IPS-18a (cell line): ENCODE measurements at regions not wholly inside any gene's neighbourhood (a gene's known extent, or its start where the extent isn't known, plus 50 kb on each side); places are given as distances from the start of the nearest gene placed in this dataset.

Source experiments
- H3K27ac ChIP-seq: one replicate; pipeline ENCODE4 v1.5.1; 2013; ENCODE audit warnings: low read length
- H3K27me3 ChIP-seq: one replicate; pipeline ENCODE4 v1.6.1; 2013; ENCODE audit warnings: mild to moderate bottlenecking, low read length; ENCODE audit not compliant: control insufficient read depth, insufficient read depth
- H3K36me3 ChIP-seq: one replicate; pipeline ENCODE4 v1.6.1; 2013; ENCODE audit warnings: low read depth, low read length; ENCODE audit not compliant: control insufficient read depth
- H3K4me1 ChIP-seq: one replicate; pipeline ENCODE4 v1.6.1; 2013; ENCODE audit warnings: low read depth, low read length; ENCODE audit not compliant: control insufficient read depth
- H3K4me3 ChIP-seq: one replicate; pipeline ENCODE4 v1.5.1; 2013; ENCODE audit warnings: low read length
- H3K9ac ChIP-seq: one replicate; pipeline ENCODE4 v1.6.1; 2013; ENCODE audit warnings: mild to moderate bottlenecking, low read length, moderate library complexity
- H3K9me3 ChIP-seq: one replicate; pipeline ENCODE4 v1.6.1; 2013; ENCODE audit warnings: low read depth, low read length; ENCODE audit not compliant: control insufficient read depth

DNA sequence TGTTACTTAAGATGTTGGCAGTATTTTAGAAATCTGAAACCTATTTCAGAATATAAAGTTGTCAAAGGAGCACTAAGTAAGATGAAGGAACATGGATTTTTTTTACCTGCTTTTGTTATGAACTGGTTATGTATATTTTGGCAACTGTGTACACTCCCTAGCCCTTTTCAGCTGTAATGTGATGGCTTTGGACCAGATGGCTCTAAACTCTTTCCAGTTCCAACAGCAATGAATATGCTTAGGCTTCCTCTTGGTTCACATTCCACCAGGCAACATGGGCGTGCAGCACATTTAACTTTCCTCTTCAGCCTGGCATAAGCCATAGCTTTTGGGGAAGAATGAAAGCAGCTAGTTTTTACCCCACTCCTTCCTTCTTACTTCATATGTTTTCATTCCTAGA is 95.6 kb upstream of the ADAMTS5 start:
- no peaks in the 10 kb centered on the region for H3K27me3 ChIP-seq
- H3K9ac ChIP-seq, result no peak overlapping the region
- H3K4me1 ChIP-seq, result no peaks in the 10 kb centered on the region
- H3K27ac ChIP-seq, result no peak overlapping the region
- H3K9me3 ChIP-seq, result no peaks in the 10 kb centered on the region
- H3K36me3 ChIP-seq, result no peaks in the 10 kb centered on the region
- H3K4me3 ChIP-seq, result no peak overlapping the region

DNA sequence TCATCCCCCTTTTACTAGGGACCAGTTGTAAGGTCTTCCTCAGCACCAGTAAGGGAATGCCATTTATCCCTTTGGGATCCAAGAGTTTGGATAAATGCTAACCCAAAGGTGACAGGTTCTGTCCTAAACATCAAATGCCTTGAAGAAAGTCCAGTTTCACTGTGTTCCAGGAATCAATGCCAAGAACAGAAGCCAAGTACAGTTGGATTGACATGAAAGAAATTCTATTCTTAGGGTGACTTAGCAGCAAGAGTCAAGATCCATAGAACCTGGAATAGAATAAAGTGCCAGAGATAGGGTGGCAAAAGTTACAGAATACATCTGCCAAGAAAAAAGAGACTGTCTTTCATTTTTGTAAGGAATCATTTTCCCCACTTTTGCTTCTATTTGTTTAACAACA is 94.9 kb upstream of the ADAMTS5 start:
- no peaks in the 10 kb centered on the region for H3K9me3 ChIP-seq
- H3K9ac ChIP-seq, result no peak overlapping the region
- H3K4me3 ChIP-seq, result no peak overlapping the region
- no peaks in the 10 kb centered on the region for H3K4me1 ChIP-seq
- no peak overlapping the region for H3K27ac ChIP-seq
- H3K27me3 ChIP-seq, result no peaks in the 10 kb centered on the region
- no peaks in the 10 kb centered on the region for H3K36me3 ChIP-seq

DNA sequence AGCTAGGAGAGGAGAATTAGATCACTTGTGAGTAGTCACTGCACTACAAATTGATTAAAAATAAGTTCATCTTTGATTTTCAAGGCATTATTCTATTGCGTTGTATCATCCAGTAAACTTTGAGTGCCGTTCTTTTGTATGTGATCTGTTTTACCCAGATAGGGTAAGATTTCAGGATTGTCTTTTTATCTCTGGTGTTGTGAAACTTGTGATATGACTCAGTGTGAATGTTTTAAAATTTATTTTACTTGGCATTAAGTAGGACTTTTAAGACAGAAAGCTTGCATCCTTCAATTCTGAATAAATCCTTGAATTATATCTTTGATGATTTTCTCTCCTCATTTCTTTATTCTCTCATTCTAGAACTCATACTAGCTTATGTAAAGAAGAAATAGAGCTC is 93.3 kb upstream of the ADAMTS5 start:
- H3K4me1 ChIP-seq, result no peaks in the 10 kb centered on the region
- H3K27me3 ChIP-seq, result no peaks in the 10 kb centered on the region
- H3K9me3 ChIP-seq, result no peaks in the 10 kb centered on the region
- H3K4me3 ChIP-seq, result no peak overlapping the region
- no peak overlapping the region for H3K27ac ChIP-seq
- H3K9ac ChIP-seq, result no peak overlapping the region
- H3K36me3 ChIP-seq, result no peaks in the 10 kb centered on the region

DNA sequence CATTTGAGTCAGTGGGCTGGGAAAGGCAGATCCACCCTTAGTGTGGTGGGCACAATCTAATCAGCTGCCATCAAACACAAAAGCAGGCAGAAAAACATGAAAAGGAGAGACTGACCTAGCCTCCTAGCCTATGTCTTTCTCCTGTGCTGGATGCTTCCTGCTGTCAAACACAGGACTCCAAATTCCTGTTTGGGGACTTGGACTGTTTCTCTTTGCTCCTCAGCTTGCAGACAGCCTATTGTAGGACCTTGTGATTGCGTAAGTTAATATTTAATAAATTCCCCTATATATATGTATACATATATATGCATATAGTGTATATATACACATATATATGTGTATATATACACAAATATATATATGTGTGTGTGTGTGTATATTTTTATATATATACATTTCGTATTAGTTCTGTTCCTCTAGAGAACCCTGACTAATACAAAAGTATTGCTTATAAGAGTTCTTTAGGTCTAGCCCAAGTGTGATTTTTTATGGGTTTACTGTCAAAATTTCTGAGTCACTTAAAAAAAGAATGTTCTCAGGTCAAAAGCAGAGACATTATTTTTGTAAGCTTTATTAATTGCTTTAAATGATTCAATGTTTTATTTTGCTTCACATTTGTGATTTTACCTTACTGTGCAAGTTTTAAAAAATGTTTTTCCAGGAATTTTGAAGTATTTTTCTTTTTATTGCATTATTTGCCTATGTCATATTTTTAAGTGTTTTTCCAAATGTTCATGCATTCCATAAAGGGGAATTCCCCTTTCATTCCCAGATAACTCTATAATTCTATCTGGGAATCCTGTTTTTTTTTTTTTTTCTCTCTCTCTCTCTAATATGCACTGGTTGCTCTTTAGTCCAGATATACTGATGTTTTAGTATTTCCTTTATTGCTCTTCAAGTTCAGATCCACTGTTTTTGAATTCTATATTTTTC is 92.1 kb upstream of the ADAMTS5 start:
- H3K4me3 ChIP-seq, result no peak overlapping the region
- no peaks in the 10 kb centered on the region for H3K4me1 ChIP-seq
- no peak overlapping the region for H3K27ac ChIP-seq
- H3K9me3 ChIP-seq, result no peaks in the 10 kb centered on the region
- no peaks in the 10 kb centered on the region for H3K36me3 ChIP-seq
- H3K9ac ChIP-seq, result no peak overlapping the region
- H3K27me3 ChIP-seq, result no peaks in the 10 kb centered on the region

DNA sequence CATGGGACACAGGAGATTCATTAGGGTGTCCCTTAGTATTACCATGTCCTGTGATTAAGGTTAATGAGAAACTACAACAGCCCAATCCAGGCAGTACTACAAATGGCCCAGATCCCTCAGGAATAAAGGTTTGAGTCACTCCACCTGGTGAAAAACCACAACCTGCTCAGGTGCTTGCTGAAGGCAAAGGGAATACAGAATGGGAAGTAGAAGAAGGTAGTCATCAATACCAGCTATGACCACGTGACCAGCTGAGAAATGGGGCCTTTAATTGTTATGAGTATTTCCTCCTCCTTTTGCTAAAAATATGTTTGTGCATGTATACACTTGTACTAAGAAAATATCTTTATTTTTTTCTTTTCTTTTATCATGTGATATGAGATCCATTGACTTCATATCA is 91.1 kb upstream of the ADAMTS5 start:
- Histone ChIP-seq H3K4me3 (no peak overlapping the region), H3K9me3 (no peaks in the 10 kb centered on the region), H3K27me3 (no peaks in the 10 kb centered on the region), H3K27ac (no peak overlapping the region), H3K36me3 (no peaks in the 10 kb centered on the region), H3K9ac (no peak overlapping the region), H3K4me1 (no peaks in the 10 kb centered on the region)

DNA sequence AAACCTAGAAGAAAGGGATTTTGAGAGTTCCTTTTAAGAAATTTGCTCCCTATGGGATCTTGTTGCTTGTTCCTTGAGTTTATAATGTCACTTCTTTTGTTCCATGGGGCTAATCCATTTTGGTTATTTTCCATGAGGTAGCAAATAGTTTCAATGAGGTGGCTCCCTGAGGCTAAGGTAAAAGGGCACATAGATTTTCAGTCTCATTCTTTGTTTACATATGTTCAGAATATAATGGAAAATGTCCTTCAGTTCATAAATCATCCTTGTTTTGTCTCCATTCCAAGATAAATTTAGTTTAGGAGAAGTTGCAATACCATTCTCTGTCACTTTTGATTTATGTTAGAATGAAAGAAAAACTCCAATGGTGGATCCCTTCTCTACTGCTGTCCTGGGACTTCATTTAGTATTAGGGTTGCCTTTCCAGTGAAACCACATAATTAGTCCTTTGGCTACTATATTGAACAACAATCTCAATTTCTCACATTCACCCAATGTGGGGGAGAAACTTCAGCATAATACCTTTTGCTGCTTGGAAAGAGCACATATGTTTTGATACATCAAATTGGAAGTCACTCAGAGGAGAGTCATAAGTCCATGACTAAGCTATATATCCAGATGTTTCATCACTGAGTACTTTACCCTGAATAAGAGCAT is 80.9 kb upstream of the ADAMTS5 start:
- Histone ChIP-seq H3K27ac (no peak overlapping the region), H3K9me3 (no peaks in the 10 kb centered on the region), H3K4me1 (no peaks in the 10 kb centered on the region), H3K9ac (no peak overlapping the region), H3K36me3 (no peaks in the 10 kb centered on the region), H3K4me3 (no peak overlapping the region), H3K27me3 (no peaks in the 10 kb centered on the region)

DNA sequence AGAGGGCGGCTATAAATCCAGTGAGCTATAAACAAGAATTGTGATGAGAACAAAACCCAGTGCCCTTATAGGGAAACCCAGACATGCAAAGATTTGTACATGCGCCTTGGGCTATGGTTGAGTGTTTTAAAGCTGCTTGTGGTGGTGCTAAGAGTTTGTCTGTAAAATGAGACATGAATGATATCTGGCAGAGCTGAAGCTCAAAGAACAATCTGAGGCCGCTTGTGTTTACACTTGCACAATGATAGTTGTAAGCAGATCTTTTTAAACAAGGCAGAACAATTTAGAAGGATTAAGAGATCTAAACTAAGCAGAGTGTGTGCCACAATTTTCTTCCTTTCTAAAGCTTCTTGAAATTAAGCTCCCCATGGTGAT is 80.4 kb upstream of the ADAMTS5 start:
- no peak overlapping the region for H3K27ac ChIP-seq
- H3K27me3 ChIP-seq, result no peaks in the 10 kb centered on the region
- H3K9ac ChIP-seq, result no peak overlapping the region
- H3K9me3 ChIP-seq, result no peaks in the 10 kb centered on the region
- H3K4me1 ChIP-seq, result no peaks in the 10 kb centered on the region
- H3K36me3 ChIP-seq, result no peaks in the 10 kb centered on the region
- H3K4me3 ChIP-seq, result no peak overlapping the region

DNA sequence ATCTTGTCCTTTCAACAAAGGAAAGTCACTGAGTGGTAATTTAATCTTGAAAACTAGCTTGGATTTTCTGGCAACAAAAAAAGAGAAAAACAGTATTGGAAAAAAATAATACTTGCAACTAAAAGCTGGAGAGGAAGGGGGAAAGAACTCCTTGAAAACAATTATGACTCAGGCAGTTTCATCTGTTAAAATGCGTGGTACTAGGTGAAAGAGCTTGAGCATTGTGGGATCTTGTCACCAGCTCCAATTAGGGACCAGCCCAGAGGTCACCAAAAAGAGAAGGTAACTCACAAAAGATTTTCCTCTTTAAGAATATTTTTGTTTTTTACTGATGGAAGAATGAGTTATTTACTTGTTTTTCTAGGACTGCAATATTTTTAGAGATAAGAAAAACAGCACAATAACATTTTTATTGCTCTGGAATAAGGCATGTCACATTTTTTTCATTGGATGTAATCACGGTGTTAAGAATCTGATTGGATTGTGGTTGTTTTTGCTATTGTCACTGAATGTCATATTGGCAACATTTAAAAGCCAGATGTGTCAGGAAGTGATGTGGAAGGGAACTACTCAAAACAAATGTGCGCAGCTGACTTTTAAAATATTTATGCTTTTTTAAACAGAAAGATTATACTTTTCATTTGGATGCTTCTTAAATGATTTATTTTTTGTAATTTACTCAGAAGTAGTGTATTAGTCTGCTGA is 78.5 kb upstream of the ADAMTS5 start:
- Histone ChIP-seq H3K36me3 (no peaks in the 10 kb centered on the region), H3K27ac (no peak overlapping the region), H3K27me3 (no peaks in the 10 kb centered on the region), H3K9ac (no peak overlapping the region), H3K9me3 (no peaks in the 10 kb centered on the region), H3K4me1 (no peaks in the 10 kb centered on the region), H3K4me3 (no peak overlapping the region)

DNA sequence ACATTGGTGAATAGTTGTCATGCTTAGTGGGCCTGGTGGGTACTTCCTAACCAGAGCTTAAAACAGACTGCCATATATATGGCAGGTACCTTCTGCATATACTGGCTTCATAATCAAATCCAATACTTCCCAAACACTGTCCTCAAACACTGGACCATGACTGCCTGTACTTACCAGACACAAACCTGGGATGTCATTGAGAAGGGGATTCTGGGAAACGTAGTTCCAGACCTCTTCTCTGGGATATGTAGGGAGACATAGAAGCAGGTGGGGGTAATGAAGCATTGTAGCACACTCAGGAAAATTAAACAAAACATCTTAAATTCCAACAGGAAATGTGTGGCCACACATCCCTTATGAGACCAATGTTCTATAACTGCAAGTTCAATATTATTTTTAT is 76.5 kb upstream of the ADAMTS5 start:
- no peak overlapping the region for H3K9ac ChIP-seq
- H3K27me3 ChIP-seq, result no peaks in the 10 kb centered on the region
- H3K27ac ChIP-seq, result no peak overlapping the region
- no peak overlapping the region for H3K4me3 ChIP-seq
- H3K9me3 ChIP-seq, result no peaks in the 10 kb centered on the region
- H3K4me1 ChIP-seq, result no peaks in the 10 kb centered on the region
- H3K36me3 ChIP-seq, result no peaks in the 10 kb centered on the region

DNA sequence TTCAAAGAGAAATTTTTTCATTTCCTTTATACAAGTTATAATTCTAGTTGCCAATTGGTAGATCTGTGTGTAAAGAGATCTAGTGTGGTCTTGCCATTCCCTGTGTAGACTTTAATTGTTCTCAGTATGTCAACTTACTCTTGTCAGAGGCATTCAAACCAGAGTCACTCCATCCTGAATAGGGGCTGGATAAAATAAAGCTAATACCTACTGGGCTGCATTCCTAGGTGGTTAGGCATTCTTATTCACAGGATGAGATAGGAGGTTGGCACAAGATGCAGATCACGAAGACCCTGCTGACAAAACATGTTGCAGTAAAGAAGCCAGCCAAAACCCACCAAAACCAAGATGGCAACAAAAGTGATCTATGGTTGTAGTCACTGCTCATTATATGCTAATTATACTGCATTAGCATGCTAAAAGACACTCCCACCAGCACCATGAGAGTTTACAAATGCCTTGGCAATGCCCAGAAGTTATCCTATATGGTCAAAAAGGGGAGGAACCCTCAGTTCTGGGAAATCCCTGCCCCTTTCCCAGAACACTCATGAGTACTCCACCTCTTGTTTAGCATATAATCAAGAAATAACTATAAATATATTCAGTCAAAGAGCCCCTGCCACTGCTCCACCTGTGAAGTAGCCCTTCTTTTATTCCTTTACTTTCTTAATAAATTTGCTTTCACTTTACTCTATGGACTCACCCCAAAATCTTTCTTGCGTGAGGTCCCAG is 74.0 kb upstream of the ADAMTS5 start:
- Histone ChIP-seq H3K9ac (no peak overlapping the region), H3K27me3 (no peaks in the 10 kb centered on the region), H3K4me3 (no peak overlapping the region), H3K36me3 (no peaks in the 10 kb centered on the region), H3K9me3 (no peaks in the 10 kb centered on the region), H3K27ac (no peak overlapping the region), H3K4me1 (no peaks in the 10 kb centered on the region)

DNA sequence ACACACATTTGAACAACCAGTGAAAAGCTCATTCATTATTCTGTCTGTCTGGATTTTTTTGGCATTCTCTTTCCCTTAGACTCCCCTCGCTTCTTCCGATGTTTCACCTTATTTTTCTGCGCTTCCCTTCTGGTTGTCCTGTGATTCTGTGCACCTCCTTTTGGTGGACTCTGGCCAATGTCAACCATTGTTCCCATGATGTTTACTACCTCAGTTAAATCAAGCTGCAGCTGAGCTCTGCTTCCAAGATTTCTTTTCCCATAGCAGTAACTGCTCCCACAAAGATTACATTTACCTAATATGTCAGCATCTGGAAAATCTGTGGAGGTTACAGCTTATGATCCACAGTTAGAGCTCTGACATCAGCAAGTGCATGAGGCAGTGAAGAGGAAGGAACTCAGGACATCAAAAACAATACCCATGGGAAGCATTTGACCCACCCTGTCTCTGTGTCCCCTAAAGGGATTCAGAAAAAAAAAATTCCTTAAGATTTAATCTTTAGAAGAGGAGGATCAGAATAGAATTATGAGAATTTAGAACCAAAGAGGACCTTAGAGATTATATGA is 69.9 kb upstream of the ADAMTS5 start:
- Histone ChIP-seq H3K36me3 (no peaks in the 10 kb centered on the region), H3K9me3 (no peaks in the 10 kb centered on the region), H3K4me1 (no peaks in the 10 kb centered on the region), H3K27ac (no peak overlapping the region), H3K27me3 (no peaks in the 10 kb centered on the region), H3K9ac (no peak overlapping the region), H3K4me3 (no peak overlapping the region)
